Activated T-helper 17 cell treated with anti-CD3 and anti-CD28 coated beads, Interleukin-2, amount 50 U/mL, for 72 hours (primary cell): ENCODE measurements at regions not wholly inside any gene's neighbourhood (a gene's known extent, or its start where the extent isn't known, plus 50 kb on each side); places are given as distances from the start of the nearest gene placed in this dataset.

ENCODE experiments used
- ATAC-seq: fragments of 150-1000 bp; cut with Tn5 transposase; replicated peaks from 2 replicates; pipeline ENCODE4 v1.10.0; 2021; ENCODE audit warnings: mild to moderate bottlenecking, moderate library complexity
- H3K27ac Mint-ChIP-seq: one replicate; pipeline ENCODE4 v1.8.0; 2022; ENCODE audit warnings: mixed read lengths
- H3K27me3 Mint-ChIP-seq: one replicate; pipeline ENCODE4 v1.8.0; 2022; ENCODE audit warnings: mixed read lengths
- H3K36me3 Mint-ChIP-seq: one replicate; pipeline ENCODE4 v1.8.0; 2022; ENCODE audit warnings: low read depth, mild to moderate bottlenecking, mixed read lengths
- H3K4me1 Mint-ChIP-seq: one replicate; pipeline ENCODE4 v1.8.0; 2022; ENCODE audit warnings: mixed read lengths
- H3K4me3 Mint-ChIP-seq: one replicate; pipeline ENCODE4 v1.8.0; 2022; ENCODE audit warnings: mild to moderate bottlenecking, mixed read lengths
- H3K9me3 Mint-ChIP-seq: one replicate; pipeline ENCODE4 v1.8.0; 2022; ENCODE audit warnings: mixed read lengths

GRCh38 chr13:57224414-57224813 lies 57.4 kb downstream of the PRR20E start:
- peaks cover 4% of the 10 kb centered on the region for H3K9me3 Mint-ChIP-seq
- H3K27me3 Mint-ChIP-seq, result no peaks in the 10 kb centered on the region
- no peak overlapping the region for H3K27ac Mint-ChIP-seq
- H3K4me3 Mint-ChIP-seq, result no peak overlapping the region
- no peaks in the 10 kb centered on the region for H3K4me1 Mint-ChIP-seq
- no peak for ATAC-seq
- no peaks in the 10 kb centered on the region for H3K36me3 Mint-ChIP-seq

- ATAC-seq, result no peak
- no peaks in the 10 kb centered on the region for H3K27me3 Mint-ChIP-seq
- no peak overlapping the region for H3K4me3 Mint-ChIP-seq
- no peaks in the 10 kb centered on the region for H3K4me1 Mint-ChIP-seq
- no peaks in the 10 kb centered on the region for H3K36me3 Mint-ChIP-seq
- peaks cover 6% of the 10 kb centered on the region for H3K9me3 Mint-ChIP-seq
- no peak overlapping the region for H3K27ac Mint-ChIP-seq
These were observed 83.5 kb downstream of the PRR20E start for GRCh38 chr13:57250472-57250871.

GRCh38 chr13:57253551-57253950 lies 86.6 kb downstream of the PRR20E start:
- Mint-ChIP-seq H3K27me3 (no peaks in the 10 kb centered on the region), H3K4me1 (no peaks in the 10 kb centered on the region), H3K27ac (no peak overlapping the region), H3K9me3 (peaks cover 11% of the 10 kb centered on the region), H3K36me3 (no peaks in the 10 kb centered on the region), H3K4me3 (no peak overlapping the region)
- no peak for ATAC-seq

- Mint-ChIP-seq H3K9me3 (peaks cover 11% of the 10 kb centered on the region), H3K27me3 (no peaks in the 10 kb centered on the region), H3K4me3 (no peak overlapping the region), H3K27ac (no peak overlapping the region), H3K4me1 (no peaks in the 10 kb centered on the region), H3K36me3 (no peaks in the 10 kb centered on the region)
- ATAC-seq, result no peak
These were observed 98.0 kb downstream of the PRR20E start for GRCh38 chr13:57264965-57265364.

DNA sequence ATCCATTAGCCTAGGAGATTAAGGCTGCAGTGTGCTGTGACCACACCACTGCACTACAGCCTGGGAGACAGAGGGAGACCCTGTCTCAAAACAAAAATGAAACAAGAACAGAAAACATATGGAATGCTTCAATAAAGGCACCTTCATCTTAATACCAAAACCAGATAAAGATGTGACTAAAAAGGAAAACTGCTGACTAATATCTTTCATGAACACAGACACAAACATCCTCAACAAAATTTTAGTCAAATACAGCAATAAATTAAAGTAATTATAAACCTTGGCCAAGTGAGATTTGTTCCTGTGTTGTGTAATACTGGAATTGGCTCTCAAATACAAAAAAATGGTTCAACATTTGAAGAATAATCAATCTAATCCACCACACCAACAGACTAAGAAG lies 103.5 kb downstream of the PRR20E start:
- Mint-ChIP-seq H3K27me3 (no peaks in the 10 kb centered on the region), H3K36me3 (no peaks in the 10 kb centered on the region), H3K4me1 (no peaks in the 10 kb centered on the region), H3K9me3 (peaks cover 18% of the 10 kb centered on the region), H3K4me3 (no peak overlapping the region), H3K27ac (no peak overlapping the region)
- ATAC-seq, result no peak

DNA sequence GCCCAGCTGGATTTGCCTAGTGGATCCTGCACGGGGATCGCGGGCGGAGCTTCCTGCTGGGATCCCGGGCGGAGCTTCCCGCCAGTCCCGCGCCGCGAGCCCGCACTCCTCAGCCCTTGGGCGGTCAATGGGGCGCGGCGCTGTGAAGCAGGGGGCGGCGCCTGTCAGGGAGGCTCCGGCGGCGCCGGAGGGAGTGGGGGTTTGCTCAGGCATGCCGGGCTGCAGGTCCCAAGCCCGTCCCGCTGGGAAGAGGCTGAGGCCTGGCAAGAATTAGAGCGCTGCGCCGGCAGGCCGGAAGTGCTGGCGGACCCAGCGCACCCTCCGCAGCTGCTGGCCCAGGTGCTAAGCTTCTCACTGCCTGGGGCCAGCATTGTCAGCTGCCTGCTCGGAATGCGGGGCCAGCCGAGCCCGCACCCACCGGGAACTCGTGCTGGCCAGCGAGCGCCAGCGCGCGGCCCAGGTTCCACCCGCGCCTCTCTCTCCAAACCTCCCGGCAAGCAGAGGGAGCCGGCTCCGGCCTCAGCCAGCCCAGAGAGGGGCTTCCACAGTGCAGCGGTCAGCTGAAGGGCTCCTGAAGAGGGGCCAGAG lies 119.6 kb downstream of the PRR20E start:
- ATAC-seq, result no peak
- Mint-ChIP-seq H3K27ac (no peak overlapping the region), H3K4me3 (no peak overlapping the region), H3K9me3 (peaks cover 5% of the 10 kb centered on the region), H3K27me3 (no peaks in the 10 kb centered on the region), H3K4me1 (no peaks in the 10 kb centered on the region), H3K36me3 (no peaks in the 10 kb centered on the region)

DNA sequence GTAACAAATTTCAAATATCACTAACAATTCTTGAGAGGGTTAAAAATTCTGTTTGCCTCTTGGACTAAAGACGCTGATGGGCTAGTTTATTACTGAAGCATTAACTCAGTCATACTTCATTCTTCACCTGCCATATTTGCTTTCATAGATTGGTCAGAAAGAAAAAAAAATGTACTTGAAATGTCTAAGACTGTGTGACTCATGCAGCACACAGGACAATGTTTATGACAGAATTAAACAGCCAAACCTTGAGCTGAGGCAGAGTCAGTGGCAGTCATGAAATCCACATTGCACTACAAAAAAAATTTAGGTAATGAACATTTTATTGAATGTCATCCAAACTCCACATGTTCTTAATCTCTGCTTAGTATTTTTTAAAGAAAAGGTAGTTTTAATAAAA lies 135.6 kb downstream of the PRR20E start:
- no peaks in the 10 kb centered on the region for H3K4me1 Mint-ChIP-seq
- H3K4me3 Mint-ChIP-seq, result no peak overlapping the region
- no peaks in the 10 kb centered on the region for H3K27me3 Mint-ChIP-seq
- ATAC-seq, result no peak
- H3K27ac Mint-ChIP-seq, result no peak overlapping the region
- H3K36me3 Mint-ChIP-seq, result no peaks in the 10 kb centered on the region
- H3K9me3 Mint-ChIP-seq, result no peaks in the 10 kb centered on the region

- Mint-ChIP-seq H3K27ac (no peak overlapping the region), H3K9me3 (no peaks in the 10 kb centered on the region), H3K36me3 (no peaks in the 10 kb centered on the region), H3K4me3 (no peak overlapping the region), H3K27me3 (no peaks in the 10 kb centered on the region), H3K4me1 (no peaks in the 10 kb centered on the region)
- no peak for ATAC-seq
These were observed 144.1 kb downstream of the PRR20E start for GRCh38 chr13:57311009-57311586.

- Mint-ChIP-seq H3K27ac (no peak overlapping the region), H3K4me3 (no peak overlapping the region), H3K4me1 (no peaks in the 10 kb centered on the region), H3K36me3 (no peaks in the 10 kb centered on the region), H3K9me3 (no peaks in the 10 kb centered on the region), H3K27me3 (no peaks in the 10 kb centered on the region)
- no peak for ATAC-seq
These were observed 148.0 kb downstream of the PRR20E start for GRCh38 chr13:57314897-57315520.

GRCh38 chr13:57326532-57326931 lies 159.5 kb downstream of the PRR20E start:
- ATAC-seq, result peak; percentile 52
- Mint-ChIP-seq H3K4me1 (no peaks in the 10 kb centered on the region), H3K36me3 (no peaks in the 10 kb centered on the region), H3K4me3 (no peak overlapping the region), H3K27ac (no peak overlapping the region), H3K27me3 (no peaks in the 10 kb centered on the region), H3K9me3 (no peaks in the 10 kb centered on the region)

DNA sequence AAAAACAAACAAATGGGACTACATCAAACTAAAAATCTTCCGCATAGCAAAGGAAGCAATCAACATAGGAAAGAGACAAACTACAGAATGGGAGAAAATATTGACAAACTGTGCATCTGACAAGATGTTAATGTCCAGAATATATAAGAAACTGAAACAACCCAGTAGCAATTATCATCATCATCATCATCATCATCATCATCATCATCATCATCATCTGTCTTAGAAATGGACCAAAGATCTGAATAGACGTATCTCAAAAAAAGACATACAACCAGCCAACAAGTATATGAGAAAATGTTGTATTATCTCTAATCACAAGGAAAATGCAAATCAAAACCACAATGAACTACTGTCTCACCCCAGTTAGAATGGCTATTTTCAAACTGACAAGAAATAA lies 173.9 kb downstream of the PRR20E start:
- no peaks in the 10 kb centered on the region for H3K36me3 Mint-ChIP-seq
- no peak for ATAC-seq
- H3K27ac Mint-ChIP-seq, result no peak overlapping the region
- no peaks in the 10 kb centered on the region for H3K4me1 Mint-ChIP-seq
- H3K9me3 Mint-ChIP-seq, result no peaks in the 10 kb centered on the region
- H3K4me3 Mint-ChIP-seq, result no peak overlapping the region
- no peaks in the 10 kb centered on the region for H3K27me3 Mint-ChIP-seq

- H3K4me3 Mint-ChIP-seq, result no peak overlapping the region
- H3K4me1 Mint-ChIP-seq, result no peaks in the 10 kb centered on the region
- no peak for ATAC-seq
- H3K27me3 Mint-ChIP-seq, result no peaks in the 10 kb centered on the region
- H3K36me3 Mint-ChIP-seq, result no peaks in the 10 kb centered on the region
- peaks cover 16% of the 10 kb centered on the region for H3K9me3 Mint-ChIP-seq
- H3K27ac Mint-ChIP-seq, result no peak overlapping the region
These were observed 178.5 kb downstream of the PRR20E start for GRCh38 chr13:57345526-57345925.

- Mint-ChIP-seq H3K4me1 (no peaks in the 10 kb centered on the region), H3K4me3 (no peak overlapping the region), H3K36me3 (no peaks in the 10 kb centered on the region), H3K9me3 (peaks cover 17% of the 10 kb centered on the region), H3K27ac (no peak overlapping the region), H3K27me3 (no peaks in the 10 kb centered on the region)
- ATAC-seq, result no peak
These were observed 179.8 kb downstream of the PRR20E start for GRCh38 chr13:57346786-57347185.

- Mint-ChIP-seq H3K9me3 (peaks cover 25% of the 10 kb centered on the region), H3K4me3 (no peak overlapping the region), H3K36me3 (no peaks in the 10 kb centered on the region), H3K4me1 (no peaks in the 10 kb centered on the region), H3K27me3 (no peaks in the 10 kb centered on the region), H3K27ac (no peak overlapping the region)
- ATAC-seq, result no peak
These were observed 185.1 kb downstream of the PRR20E start for GRCh38 chr13:57352114-57352513.

DNA sequence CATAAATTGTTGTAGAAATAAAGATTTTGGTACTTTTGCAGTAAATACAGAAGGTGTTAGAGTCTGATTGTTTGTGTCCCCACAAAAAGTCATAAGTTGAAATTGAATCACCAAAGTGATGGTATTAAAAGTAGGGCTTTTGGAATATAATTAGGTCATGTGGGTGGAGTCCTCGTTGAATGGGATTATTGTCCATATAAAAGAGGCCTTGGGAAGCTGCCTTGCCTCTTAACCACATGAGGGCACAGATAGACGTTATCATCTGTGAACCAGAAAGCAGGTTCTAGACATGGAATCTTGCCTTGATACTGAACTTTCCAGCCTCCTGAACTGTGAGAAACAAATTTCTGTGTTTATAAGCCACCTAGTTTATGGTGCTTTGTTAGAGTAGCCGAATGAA lies 186.8 kb downstream of the PRR20E start:
- no peak for ATAC-seq
- Mint-ChIP-seq H3K27me3 (no peaks in the 10 kb centered on the region), H3K4me1 (no peaks in the 10 kb centered on the region), H3K27ac (no peak overlapping the region), H3K4me3 (no peak overlapping the region), H3K9me3 (peaks cover 13% of the 10 kb centered on the region), H3K36me3 (no peaks in the 10 kb centered on the region)
